HG03039 (cell line): ENCODE measurements at regions not wholly inside any gene's neighbourhood (a gene's known extent, or its start where the extent isn't known, plus 50 kb on each side); places are given as distances from the start of the nearest gene placed in this dataset.

Experiments used
- ATAC-seq: cut with Tn5 transposase; IDR thresholded peaks from one replicate; pipeline ENCODE4 v1.9.1; 2021; ENCODE audit warnings: mild to moderate bottlenecking, moderate library complexity; ENCODE audit not compliant: unreplicated experiment

DNA sequence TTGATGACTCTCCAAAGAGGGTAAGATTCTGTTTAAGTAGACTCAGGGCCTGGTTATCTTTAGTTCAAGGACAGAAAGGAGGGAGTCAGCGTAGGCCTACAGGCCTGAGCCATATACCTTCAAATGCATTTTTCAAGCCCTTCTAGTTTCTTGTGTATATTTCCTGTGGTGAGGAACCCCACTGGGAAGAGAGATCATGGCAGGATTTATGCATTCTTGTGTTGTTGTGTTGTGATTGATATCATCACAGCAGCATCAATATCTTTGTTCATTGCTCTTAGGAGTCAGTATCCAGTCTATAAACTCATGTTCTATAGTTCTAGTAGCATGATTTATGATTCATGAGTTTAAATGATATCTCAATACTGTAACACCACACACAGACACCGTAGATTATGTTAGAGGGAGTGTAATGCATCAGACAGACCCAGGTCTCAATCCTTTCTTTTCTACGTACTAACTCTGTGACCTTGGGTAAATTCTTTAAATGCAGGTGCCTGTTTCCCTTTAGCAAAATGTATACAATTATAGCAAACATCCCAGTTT is 427.5 kb downstream of the PDCD6IP start:
- ATAC-seq, result no peak

DNA sequence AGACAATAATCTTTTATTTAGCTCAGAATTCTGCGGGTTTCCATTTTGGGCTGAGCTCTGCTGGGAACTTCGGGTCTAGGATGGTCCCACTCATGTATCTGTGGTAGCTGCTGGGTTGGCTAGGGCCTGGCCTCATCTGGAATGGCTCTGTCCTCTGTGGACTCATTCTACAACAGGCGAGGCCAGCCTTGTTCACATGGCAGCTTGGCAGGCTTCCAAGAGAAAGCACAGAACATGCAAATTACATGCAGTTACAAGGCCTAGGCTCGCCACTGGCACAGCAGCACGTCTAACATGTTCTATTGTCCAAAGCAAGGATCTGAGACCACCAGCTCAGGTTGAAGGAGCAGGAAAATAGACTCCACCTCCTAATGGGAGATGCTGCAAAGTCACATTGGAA is 431.4 kb downstream of the PDCD6IP start:
- ATAC-seq, result no peak

DNA sequence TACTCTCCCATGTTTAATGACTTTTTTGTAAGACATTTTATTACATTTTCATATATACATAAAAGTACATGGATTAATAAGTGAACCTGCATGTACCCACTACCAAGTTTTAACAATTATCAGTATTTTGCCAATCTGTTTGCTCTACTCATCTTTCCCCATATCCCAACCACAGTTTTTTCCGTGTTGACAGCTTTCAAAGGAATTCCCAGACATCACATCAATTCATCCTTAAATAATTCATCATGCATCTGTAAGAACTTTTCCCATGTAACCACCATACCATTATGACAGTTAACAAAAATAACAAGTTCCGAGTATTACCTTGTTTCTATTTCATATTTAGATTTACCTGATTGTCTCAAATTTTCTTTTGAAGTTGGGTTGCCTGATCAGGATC is 436.7 kb downstream of the PDCD6IP start:
- ATAC-seq, result no peak

DNA sequence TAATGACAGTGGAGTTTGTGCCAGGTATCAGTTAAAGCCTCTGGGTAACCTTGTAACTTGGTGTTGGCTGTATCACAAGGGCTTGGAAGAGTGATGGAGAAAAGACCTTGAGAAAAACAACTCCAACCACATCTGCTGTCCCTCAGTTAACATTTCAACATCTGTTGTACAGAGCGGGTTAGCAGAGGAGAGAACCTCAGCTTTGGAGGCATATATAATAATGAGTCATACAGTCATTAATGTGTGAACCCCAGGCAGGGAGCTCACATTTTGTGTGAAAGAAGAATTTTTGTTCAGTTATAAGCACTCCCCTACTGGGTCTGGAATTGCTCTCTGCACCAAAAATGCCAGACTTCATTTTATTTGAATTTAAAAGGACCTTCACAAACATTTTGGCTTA is 439.5 kb downstream of the PDCD6IP start:
- no peak for ATAC-seq

DNA sequence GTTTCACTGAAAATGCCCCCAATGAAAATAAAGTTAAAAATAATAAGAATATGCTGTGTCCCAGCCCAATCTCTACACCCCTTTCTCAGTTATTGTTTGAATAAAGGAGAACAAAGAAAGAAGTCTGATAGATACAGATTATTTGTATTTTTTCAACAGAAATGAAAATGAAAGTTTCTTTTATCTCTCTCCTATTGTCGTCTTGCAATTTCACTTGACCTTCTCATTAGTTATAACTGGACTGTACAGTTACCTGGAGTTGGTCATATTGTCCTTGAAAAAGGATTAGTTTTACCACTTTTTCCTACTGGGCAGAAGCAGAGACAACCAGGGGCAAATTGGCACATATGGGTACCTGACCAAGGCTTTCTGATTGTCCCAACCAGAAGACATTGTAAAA is 440.0 kb downstream of the PDCD6IP start:
- no peak for ATAC-seq

DNA sequence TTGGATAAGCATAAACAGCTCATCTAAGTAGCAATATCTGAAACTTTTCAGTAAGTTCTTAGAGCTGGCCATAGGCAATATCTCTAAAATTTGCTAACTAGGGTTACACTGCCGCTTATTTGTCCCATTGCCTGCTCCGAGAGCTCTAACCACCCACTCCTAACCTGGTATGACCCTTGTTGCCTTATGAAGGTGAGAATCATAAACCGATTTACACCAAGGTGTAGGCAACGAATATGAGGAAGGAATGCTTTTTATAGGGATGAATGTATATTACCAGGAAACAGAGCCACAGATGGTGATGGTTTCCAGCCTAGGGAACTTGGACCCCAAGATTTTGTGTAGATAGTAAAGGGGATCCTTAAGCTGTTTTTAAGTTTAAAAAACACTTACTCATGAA is 440.9 kb downstream of the PDCD6IP start:
- ATAC-seq, result no peak

DNA sequence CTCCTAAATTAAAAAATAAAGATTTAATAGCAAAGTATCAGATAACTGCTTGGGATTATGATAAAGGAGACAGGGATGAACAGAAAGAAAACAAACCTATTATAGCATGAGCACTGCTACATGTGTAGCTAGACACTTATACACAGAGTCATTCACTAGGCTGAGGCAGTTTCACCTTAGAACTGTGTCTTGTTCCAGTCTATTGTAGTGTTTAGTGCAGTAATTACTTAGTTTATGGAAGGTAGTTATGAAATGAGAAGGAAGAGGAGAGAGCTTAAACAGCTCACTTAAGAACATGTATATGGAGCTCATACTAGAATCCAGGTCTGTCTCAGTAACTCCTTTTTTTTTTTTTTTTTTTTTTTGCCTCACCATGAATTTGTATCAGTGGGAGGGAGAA is 441.4 kb downstream of the PDCD6IP start:
- no peak for ATAC-seq

DNA sequence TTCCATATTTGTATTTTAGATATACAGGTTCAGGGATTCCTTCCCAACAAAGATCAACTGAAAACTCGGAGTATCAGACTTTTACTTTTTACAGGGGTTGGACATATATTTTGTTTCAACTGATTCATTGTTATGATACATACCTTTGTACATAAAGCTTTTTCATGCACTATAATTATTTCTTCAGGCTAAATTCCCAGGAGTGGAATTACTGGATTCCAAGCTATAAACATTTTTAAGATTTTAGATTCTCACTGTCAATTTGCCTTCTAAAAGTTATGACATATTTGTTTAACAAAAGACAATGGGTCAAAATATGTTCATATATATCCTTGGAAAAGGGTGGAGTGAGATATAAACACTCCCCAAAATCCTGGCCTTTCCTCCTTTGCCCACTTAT is 449.0 kb downstream of the PDCD6IP start:
- ATAC-seq, result no peak

DNA sequence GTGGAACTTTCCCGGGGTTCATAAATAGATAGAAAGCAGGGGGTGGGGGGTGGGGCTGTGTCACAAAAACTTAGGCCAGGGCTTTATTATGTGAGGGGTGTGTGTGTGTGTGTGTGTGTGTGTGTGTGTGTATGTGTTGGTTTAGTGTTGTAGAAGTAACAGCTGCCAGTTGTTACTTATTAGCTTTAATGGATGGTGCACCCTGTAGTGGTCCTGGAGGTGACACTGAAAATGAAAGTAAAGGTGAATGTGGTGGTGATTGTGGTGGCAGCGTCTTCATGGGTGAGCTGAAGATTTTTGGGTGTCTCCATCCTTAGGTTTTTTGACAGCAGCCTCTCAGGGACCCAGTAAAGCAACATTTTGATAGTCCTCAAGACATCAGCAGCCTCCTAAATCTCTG is 449.9 kb downstream of the PDCD6IP start:
- ATAC-seq, result peak; percentile 81

DNA sequence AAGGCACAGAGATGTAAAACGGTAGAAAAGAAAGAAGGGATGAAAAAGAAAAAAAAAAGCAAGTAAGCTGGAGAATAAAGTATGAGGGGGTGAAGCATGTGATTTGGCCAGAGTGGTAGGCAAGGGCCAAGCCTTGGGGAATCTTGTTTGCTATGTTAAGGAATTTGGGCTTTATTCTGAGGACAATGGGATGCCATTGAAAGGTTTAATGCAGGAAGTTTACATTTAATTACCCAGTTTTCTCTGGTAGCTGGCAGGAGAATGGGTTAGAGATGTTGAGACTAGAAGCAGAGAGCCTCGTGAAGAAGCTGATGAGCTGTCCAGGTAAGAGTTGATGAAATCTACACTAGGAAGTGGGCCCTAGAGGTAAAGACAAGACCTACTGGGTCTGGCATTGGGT is 455.9 kb downstream of the PDCD6IP start:
- no peak for ATAC-seq

DNA sequence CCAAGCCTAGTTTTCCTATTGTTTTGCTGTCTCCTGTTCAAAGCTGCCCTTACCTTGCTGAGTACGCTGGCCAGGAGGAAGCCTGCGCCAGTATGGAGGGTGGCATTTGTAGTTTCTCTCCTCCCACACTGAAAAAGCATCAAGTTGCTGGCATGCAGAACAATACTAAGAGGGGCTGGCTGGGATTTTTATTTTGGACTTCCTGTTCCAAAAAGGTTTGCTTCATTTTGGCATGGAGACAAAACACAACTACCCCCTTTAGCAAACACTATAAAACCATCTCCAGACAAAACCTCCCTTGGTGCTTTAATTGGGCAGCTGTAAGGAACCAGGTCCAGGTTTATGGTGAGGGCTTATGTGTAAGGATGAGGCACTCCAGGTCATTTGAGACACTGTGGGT is 457.6 kb downstream of the PDCD6IP start:
- ATAC-seq, result no peak

DNA sequence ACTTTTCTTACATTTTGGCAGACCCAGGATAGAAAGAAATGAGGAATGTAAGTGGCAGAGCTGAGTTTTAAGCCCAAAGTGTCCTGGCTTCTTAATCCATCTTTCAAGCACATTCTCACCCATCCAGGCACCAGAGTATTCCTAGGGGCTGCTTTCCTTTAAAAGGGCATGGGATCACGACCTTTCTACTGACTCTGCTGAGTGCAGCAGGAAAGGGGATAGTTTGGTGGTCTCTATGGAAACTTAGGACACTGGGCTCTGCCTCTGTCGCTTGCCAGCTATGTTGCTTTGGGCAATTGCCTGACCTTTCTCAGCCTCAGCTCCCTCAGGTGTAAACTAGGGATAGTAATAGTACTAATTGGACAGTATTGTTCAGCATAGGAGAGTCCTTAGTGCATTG is 458.4 kb downstream of the PDCD6IP start:
- no peak for ATAC-seq

DNA sequence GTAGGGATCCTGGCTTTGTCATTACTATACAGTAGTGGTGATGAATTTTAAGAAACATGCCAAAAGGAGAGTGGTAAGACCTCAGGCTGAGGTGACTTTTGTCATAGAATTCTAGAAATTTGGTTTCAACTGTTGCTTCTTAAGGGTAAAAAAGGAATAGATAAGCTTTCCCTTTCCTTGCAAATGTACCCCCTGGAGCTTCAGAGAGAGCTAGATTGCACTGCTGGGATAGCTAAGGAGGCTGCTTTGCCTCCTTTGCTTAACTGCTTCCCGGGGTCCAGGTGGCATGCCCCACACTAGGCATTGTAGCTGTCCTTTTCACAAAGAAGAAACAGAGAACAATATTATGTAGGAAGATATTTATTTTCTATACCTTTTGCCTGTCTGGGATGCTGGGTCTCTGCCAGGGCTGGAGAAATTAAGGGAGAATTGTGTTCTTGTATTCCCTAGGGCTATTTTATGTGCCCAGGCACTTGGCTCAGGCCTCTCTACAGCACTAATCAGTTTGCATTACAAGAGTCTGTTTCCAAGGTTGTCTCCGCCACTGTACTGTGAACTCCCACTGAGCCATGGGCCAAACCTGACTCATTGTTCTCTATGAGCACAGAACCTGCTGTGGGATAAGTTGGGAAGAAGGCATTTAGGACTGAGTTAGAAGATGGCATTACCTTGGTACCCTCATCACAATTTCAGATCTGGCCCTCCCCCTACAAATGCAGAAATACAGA is 460.0 kb downstream of the PDCD6IP start:
- no peak for ATAC-seq

DNA sequence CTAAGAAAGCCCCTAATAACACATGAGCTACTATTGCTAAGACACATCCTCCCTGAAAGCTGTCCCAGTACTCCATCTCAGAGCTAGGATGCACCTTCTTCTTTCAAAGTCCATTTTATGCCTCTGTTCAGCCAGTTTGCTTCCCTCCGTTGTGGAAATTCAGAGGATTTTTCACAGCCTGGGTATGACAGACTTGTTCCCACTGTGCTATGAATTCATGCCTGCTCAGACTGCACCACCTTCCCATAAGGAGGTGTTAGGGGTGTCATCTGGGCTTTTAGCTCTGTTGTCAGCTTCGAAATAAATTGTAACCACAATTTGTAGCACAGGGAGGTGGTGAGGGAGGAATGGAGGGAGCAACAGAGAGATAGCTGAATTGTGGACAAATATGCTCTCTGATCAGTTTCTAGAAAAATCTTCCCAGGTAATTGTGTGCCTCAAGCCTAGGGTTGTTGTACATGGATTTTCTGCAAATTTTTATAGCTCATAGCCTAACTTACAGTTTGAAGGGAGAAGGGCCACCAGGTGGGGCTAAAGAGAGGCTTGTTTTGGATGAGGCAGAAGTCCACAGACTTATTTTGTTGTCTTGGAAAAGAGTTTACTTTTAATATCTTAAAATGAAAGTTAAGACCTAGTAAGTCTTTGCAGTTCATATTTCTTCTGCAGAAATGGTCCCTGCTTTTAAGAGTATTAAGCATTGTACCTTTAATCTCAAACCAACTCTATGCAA is 462.0 kb downstream of the PDCD6IP start:
- no peak for ATAC-seq

DNA sequence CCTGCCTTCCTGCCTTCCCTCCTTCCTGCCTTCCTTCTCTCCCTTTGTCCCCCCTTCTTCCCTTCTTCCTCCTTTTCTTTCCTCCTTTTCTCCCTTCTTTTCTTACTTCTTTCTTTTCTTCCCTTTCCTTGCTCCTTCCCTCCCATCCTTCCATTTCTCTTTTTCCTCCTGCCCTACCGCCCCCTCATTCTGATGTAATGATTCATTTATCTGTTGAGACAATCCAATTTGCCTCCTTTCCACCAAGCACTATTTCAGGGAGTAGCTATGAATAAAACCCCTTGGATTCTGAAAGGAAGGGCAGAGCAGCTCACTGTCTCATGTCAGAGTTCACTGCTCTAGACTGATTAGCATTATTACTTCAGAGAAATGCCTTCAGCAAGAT is 462.6 kb downstream of the PDCD6IP start:
- ATAC-seq, result no peak

DNA sequence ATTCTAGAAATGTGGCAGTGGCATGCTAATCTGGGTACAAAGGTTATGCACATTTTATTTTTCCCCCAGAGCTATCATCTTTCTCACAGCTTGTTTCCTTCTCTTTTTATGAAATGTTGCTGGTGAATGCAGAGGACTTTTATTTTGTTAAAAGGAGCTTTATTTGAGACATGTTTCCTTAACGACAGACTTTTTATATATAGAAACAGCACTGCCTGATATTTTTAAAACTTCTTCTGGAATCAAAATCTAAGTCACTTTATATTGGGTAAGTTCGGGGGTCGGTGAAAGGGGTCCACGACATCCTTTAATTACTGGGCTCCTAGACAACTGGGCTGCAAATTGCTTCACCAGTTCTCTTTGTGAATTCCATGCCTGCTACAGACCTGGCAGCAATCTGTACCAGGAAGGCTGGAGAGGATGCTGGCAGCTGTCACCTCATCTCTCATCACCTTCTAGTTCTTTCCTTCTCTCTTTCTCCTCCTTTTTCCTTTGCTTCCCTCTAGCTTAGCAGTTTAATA is 464.7 kb downstream of the PDCD6IP start:
- no peak for ATAC-seq

DNA sequence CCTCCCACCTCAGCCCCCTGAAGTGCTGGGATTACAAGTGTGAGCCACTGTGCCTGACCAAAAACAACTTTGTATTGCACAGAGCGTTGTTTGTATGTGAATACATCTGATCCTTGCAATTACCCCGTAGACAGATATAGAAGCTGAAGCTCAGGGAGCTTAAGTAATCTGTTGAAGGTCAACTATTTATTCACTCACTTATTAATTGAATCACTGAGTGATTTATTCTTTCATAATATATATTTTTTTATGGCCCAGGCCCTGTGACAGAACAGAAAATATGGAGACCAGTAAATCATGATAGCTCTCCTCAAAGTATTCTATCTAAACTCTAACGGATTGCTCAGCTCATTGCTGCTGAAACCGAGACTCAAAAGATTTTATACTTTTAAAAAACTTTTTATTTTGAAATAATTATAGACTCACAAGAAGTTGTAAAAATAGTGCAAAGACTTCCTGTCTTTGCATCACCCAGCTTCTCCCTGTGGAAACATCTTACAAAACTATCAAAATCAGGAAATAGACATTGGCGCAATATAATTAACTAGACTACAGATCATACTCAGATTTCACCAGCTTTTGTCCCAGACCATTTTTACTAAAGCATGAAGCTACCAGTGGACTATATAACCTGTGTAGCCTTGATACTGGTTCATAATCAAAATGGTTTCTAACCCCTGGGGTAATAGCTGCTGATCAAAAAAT is 466.1 kb downstream of the PDCD6IP start:
- ATAC-seq, result no peak

DNA sequence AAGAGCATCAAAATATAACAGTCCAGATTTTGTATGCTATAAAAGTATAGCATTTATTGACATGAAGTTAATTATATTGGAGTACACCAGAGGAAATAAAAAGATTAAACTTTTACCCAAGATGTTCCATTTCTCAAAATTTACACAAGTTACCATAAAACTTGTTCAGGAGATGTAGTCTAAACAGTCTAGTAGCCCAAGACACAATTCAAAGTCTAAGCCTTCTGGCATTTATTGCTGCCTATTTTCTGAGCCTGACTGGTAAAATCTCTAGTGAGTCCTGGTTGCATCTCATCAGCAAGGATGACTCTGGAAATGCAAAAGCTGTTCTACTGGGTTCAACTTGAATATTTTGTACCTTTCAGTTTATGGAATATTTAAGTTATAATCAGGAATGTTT is 468.7 kb downstream of the PDCD6IP start:
- ATAC-seq, result no peak

DNA sequence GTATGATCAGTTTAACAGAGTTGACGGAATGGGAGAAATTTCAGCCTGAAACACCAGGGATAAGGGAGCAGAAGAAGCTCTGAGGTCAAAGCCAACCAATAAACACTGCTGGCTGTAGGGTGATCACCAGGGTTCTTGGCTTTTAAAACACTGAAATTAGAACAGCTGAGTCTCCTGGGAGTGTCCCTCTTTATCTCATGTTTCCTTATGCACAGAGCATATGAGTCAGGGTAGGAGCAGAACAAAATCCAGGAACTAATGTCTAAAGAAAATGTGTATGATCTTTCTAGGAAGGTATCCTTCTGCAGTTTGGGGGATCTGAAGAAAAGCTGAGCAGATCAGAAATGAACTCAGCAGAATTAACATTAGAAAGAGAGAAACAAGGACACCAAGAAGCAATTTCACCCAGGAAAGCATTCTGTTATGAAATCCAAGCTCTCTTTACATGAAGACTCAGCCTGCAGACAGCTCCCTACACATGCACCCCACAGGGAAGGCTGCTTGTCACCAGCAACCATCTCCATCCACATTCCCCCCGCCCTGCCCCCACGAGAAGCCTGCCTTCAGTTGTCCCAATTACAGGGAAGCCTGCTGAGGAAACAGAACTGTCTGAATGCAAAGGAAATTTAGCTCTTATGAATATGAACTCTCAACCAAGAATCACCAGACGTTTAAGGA is 469.7 kb downstream of the PDCD6IP start:
- no peak for ATAC-seq

DNA sequence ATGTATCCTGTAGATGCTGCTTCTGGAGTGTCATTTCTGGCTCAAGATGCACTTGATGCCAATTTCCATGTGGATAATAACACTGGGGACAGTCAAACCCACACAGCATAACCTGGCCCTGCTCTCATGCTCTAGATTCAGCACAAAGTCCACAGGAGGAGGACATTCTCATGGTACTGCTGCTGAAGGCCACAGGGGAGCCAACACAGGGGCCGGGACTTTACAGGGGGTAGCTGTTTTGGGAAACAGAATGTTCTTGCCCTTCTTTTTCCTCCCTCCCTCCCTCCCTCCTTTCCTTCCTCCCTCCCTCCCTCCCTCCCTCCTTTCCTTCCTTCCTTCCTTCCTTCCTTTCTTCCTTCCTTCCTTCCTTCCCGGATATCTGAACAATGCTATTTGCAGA is 477.4 kb downstream of the PDCD6IP start:
- ATAC-seq, result no peak

DNA sequence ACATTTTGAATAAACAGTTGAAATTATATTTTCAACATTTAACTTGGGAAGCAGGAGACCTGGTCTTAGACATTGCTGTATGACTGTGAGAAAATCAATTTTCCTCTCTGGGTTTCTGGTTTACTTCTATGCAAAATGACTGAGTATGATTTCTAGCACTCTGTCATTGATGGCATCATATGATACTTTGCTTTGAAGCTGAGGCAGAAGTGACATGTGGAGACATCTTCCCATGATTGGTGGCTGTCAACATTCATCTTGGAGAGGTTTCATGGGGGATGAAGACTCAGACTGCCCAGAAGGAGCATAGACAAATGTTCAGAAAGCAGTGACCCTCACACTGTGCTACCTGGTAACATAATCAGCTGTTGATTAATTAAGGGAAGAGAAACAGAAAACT is 477.9 kb downstream of the PDCD6IP start:
- ATAC-seq, result no peak
